Ovary (tissue), 7 donors: ENCODE measurements at regions not wholly inside any gene's neighbourhood (a gene's known extent, or its start where the extent isn't known, plus 50 kb on each side); places are given as distances from the start of the nearest gene placed in this dataset.

ENCODE experiments used
- DNase-seq, 5 donors: peaks; one replicate each; pipeline ENCODE4 v3.0.0-alpha.2; 2019 to 2020
- H3K27ac ChIP-seq, 2 donors: fragments of 200-600 bp; one replicate each; pipeline versions ENCODE4 v1.5.1 to v1.8.0; 2019 to 2022
- H3K27me3 ChIP-seq: fragments of 200-600 bp; one replicate; pipeline ENCODE4 v1.8.0; 2022
- H3K36me3 ChIP-seq: fragments of 200-600 bp; sonication (generic); one replicate; pipeline ENCODE4 v1.5.1; 2019
- H3K4me1 ChIP-seq: one replicate; pipeline ENCODE4 v1.8.1; 2013; ENCODE audit warnings: mild to moderate bottlenecking, moderate library complexity; ENCODE audit not compliant: insufficient read depth
- H3K4me3 ChIP-seq: fragments of 200-600 bp; sonication (generic); one replicate; pipeline ENCODE4 v1.5.1; 2017
- H3K9me3 ChIP-seq, 2 donors: fragments of 200-600 bp in 1 of 2; sonication (generic) in 1 of 2; one replicate each; pipeline versions ENCODE4 v1.5.1 to v1.8.1; 2013 to 2019; ENCODE audit warnings: mild to moderate bottlenecking in 1 of 2, moderate library complexity in 1 of 2
- CTCF ChIP-seq, 3 donors: fragments of 450-650 bp in 2 of 3; fragments of 200-600 bp in 1 of 3; IDR thresholded peaks; one replicate each; pipeline versions ENCODE4 v1.5.1 to v1.8.0; 2016 to 2022; ENCODE audit warnings: antibody characterized with exemption in 3 of 3, mild to moderate bottlenecking in 1 of 3
- EP300 ChIP-seq: sonication (generic); formaldehyde crosslinking; IDR thresholded peaks from one replicate; pipeline ENCODE4 v1.6.1; 2017; ENCODE audit warnings: antibody characterized with exemption
- POLR2A ChIP-seq: fragments of 450-650 bp; IDR thresholded peaks from one replicate; pipeline ENCODE4 v1.6.1; 2017; ENCODE audit warnings: antibody characterized with exemption, mild to moderate bottlenecking, moderate library complexity
- WGBS, 3 donors: extraction: QIAGEN DNeasy Blood & Tissue Kit in 1 of 3; methylation state at CpG; one replicate each; pipeline versions ENCODE4 v1.1.5 to v1.1.7; 2013 to 2017; 5-methylcytosine and 5-hydroxymethylcytosine counted together
- intact Hi-C, 4 donors: fragments of 100-400 bp; cut with DNase I; formaldehyde crosslinking; loops; one replicate each; pipeline versions ENCODE4 v1.11.0 to v1.15.1; 2022 to 2023
- donor health status: DM: no; HTN: no; CAD: no; lungs with moderate emphysema.
- donor health status: DM: no; HTN: no; CAD: no.
- donor health status: Bipolar disorder and iron deficiency.
- donor health status: DM: no; HTN: no; CAD: no.
- donor health status: DM: yes; HTN: yes; CAD: no.

- Histone ChIP-seq H3K27me3 (no peaks in the 10 kb centered on the region), H3K9me3 (no peaks in the 10 kb centered on the region), H3K27ac (no peak overlapping the region), H3K4me1 (no peaks in the 10 kb centered on the region), H3K36me3 (no peaks in the 10 kb centered on the region), H3K4me3 (no peak overlapping the region)
- WGBS, 3 donors: 89 to 95% (median 95%) methylated on average over 1 of the region's 1 CpG
- no peak for TF ChIP-seq CTCF (IDR thresholded peaks at IDR 0.05)
- no peak for TF ChIP-seq POLR2A
- TF ChIP-seq EP300: no peak
- intact Hi-C loops: no loop called here
- no peak for DNase-seq
Observed at GRCh38 chr3:26074080-26074479, 284.2 kb downstream of the OXSM start.

GRCh38 chr3:26078539-26078938 is 288.6 kb downstream of the OXSM start:
- TF ChIP-seq EP300 (no peak), CTCF (IDR thresholded peaks at IDR 0.05) (no peak), POLR2A (no peak)

GRCh38 chr3:26081166-26081565 is 291.3 kb downstream of the OXSM start:
- intact Hi-C loops: no loop called here
- TF ChIP-seq POLR2A: no peak
- Histone ChIP-seq H3K4me3 (no peak overlapping the region), H3K27me3 (no peaks in the 10 kb centered on the region), H3K27ac (no peak overlapping the region), H3K36me3 (no peaks in the 10 kb centered on the region), H3K4me1 (no peaks in the 10 kb centered on the region), H3K9me3 (no peaks in the 10 kb centered on the region)
- DNase-seq: no peak
- 94 to 95% (median 94%) methylated on average over 1 of the region's 1 CpG for WGBS, 3 donors

More at GRCh38 chr3:26078539-26078938, 288.6 kb downstream of the OXSM start:
- Histone ChIP-seq H3K27ac (no peak overlapping the region), H3K4me3 (no peak overlapping the region), H3K36me3 (no peaks in the 10 kb centered on the region), H3K27me3 (no peaks in the 10 kb centered on the region), H3K9me3 (no peaks in the 10 kb centered on the region), H3K4me1 (no peaks in the 10 kb centered on the region)
- intact Hi-C loops: no loop called here
- DNase-seq: no peak
- WGBS, 3 donors: 94 to 95% (median 94%) methylated on average over 1 of the region's 1 CpG

GRCh38 chr3:26081806-26082205 is 291.9 kb downstream of the OXSM start:
- WGBS, 3 donors: 37 to 56% (median 40%) methylated on average over 1 of the region's 1 CpG
- DNase-seq: no peak
- Histone ChIP-seq H3K27me3 (no peaks in the 10 kb centered on the region), H3K4me3 (no peak overlapping the region), H3K36me3 (no peaks in the 10 kb centered on the region), H3K27ac (no peak overlapping the region), H3K4me1 (no peaks in the 10 kb centered on the region), H3K9me3 (no peaks in the 10 kb centered on the region)
- no peak for TF ChIP-seq CTCF (IDR thresholded peaks at IDR 0.05)
- no peak for TF ChIP-seq POLR2A
- no peak for TF ChIP-seq EP300
- intact Hi-C loops: no loop called here

- DNase-seq: no peak
- H3K4me3 ChIP-seq: no peak overlapping the region
- 91 to 98% (median 92%) methylated on average over 3 of the region's 3 CpGs for WGBS, 3 donors
- no peak overlapping the region for H3K27ac ChIP-seq
- H3K4me1 ChIP-seq: no peaks in the 10 kb centered on the region
- TF ChIP-seq CTCF (IDR thresholded peaks at IDR 0.05) (no peak), POLR2A (no peak), EP300 (no peak)
- intact Hi-C loops: no loop called here
- H3K36me3 ChIP-seq: no peaks in the 10 kb centered on the region
- no peaks in the 10 kb centered on the region for H3K27me3 ChIP-seq
- H3K9me3 ChIP-seq: no peaks in the 10 kb centered on the region
Observed at GRCh38 chr3:26082911-26083310, 293.0 kb downstream of the OXSM start.
